ENCODE measurements at regions not wholly inside any gene's neighbourhood (a gene's known extent, or its start where the extent isn't known, plus 50 kb on each side); places are given as distances from the start of the nearest gene placed in this dataset.
A peak's percentile ranks its signal among the peaks of the same experiment; 100 is the strongest.

GRCh38 chr9:14993901-14994554 lies 83.8 kb upstream of the FREM1 start:
- no peak overlapping the region for H2AFZ ChIP-seq (ENCODE audit: low read length)
- H3K4me1 ChIP-seq (ENCODE audit: insufficient read depth, low read length) = peaks cover 10% of the 10 kb centered on the region
- no TSS peak for BruUV-seq (replicated peaks)
- DNase-seq (ENCODE audit: low spot score) = no peak
- H3K4me2 ChIP-seq (ENCODE audit: low read depth, low read length) = no peak overlapping the region
- peaks cover 0 to 11% of the 10 kb centered on the region in 2 experiments; a peak in 2 of 5 replicates for H3K27me3 ChIP-seq (ENCODE audit: control insufficient read depth in 1 of 2, insufficient read depth in 2 of 2, low read length in 2 of 2)
- no peaks in the 10 kb centered on the region for H4K20me1 ChIP-seq (ENCODE audit: insufficient read depth, low read length)
- no peak overlapping the region for H3K9ac ChIP-seq (ENCODE audit: insufficient read depth, low read depth, low read length)
- no peak overlapping the region for H3K4me3 ChIP-seq (replicated peaks in 1 of 3; ENCODE audit: insufficient read depth in 1 of 3, low read depth in 2 of 3, low read length in 3 of 3)
- no peak for ATAC-seq
- intact Hi-C loops (cut with micrococcal nuclease; ENCODE audit: unreplicated experiment) (no loop called here), in situ Hi-C loops (cut with HindIII; ENCODE audit: extremely low pct_ligation_motif_present, low pct_unique_long_range_greater_than_20kb) (no loop called here)
- FAIRE-seq = no peak
- no peaks in the 10 kb centered on the region for H3K9me3 ChIP-seq (ENCODE audit: low read length)
- no peaks in the 10 kb centered on the region for H3K79me2 ChIP-seq (ENCODE audit: insufficient read depth, low read length)
- CTCF ChIA-PET (ENCODE audit: low intra/inter-chr PET ratio, low total read pairs) = no interaction called here
- no peak overlapping the region for H3K27ac ChIP-seq (ENCODE audit: extremely low read length, insufficient read depth, low read length)
- WGBS (ENCODE audit: low lambda C conversion rate) = 41% methylated on average over 9 of the region's 9 CpGs
- no peak for TF ChIP-seq ZNF550 (CRISPR knock-in tag; IDR thresholded peaks at IDR 0.05; ENCODE audit: borderline replicate concordance)
- POLR2A ChIA-PET = no interaction called here
- H3K36me3 ChIP-seq (replicated peaks in 1 of 2; ENCODE audit: control insufficient read depth in 1 of 2, insufficient read depth in 2 of 2, low read length in 2 of 2) = no peaks in the 10 kb centered on the region

- Histone ChIP-seq H3K36me3 (replicated peaks in 1 of 2; ENCODE audit: control insufficient read depth in 1 of 2, insufficient read depth in 2 of 2, low read length in 2 of 2) (no peaks in the 10 kb centered on the region), H3K4me1 (ENCODE audit: insufficient read depth, low read length) (peaks cover 10% of the 10 kb centered on the region), H3K4me2 (ENCODE audit: low read depth, low read length) (no peak overlapping the region), H3K4me3 (replicated peaks in 1 of 3; ENCODE audit: insufficient read depth in 1 of 3, low read depth in 2 of 3, low read length in 3 of 3) (no peak overlapping the region), H2AFZ (ENCODE audit: low read length) (no peak overlapping the region), H3K27me3 (ENCODE audit: control insufficient read depth in 1 of 2, insufficient read depth in 2 of 2, low read length in 2 of 2) (peaks cover 0 to 11% of the 10 kb centered on the region in 2 experiments; a peak in 2 of 5 replicates), H3K9me3 (ENCODE audit: low read length) (no peaks in the 10 kb centered on the region), H3K9ac (ENCODE audit: insufficient read depth, low read depth, low read length) (no peak overlapping the region), H3K27ac (ENCODE audit: extremely low read length, insufficient read depth, low read length) (no peak overlapping the region), H4K20me1 (ENCODE audit: insufficient read depth, low read length) (no peaks in the 10 kb centered on the region), H3K79me2 (ENCODE audit: insufficient read depth, low read length) (no peaks in the 10 kb centered on the region)
- no TSS peak for BruUV-seq (replicated peaks)
- peak; percentile 23 for TF ChIP-seq HNRNPLL (IDR thresholded peaks at IDR 0.05; ENCODE audit: low read depth, low read length, poor library complexity, severe bottlenecking)
- no peak for TF ChIP-seq AGO2 (optimal IDR thresholded peaks at IDR 0.05; ENCODE audit: low read depth, low read length)
- TF ChIP-seq SUZ12 (IDR thresholded peaks at IDR 0.05; ENCODE audit: low read depth, low read length) = no peak
- no peak for TF ChIP-seq RORA (CRISPR knock-in tag; IDR thresholded peaks at IDR 0.05)
- WGBS (ENCODE audit: low lambda C conversion rate) = 64% methylated on average over 32 of the region's 49 CpGs
- DNase-seq (ENCODE audit: low spot score) (no peak), ATAC-seq (no peak), FAIRE-seq (no peak)
- CTCF ChIA-PET (ENCODE audit: low intra/inter-chr PET ratio, low total read pairs) = no interaction called here
- POLR2A ChIA-PET = no interaction called here
- in situ Hi-C loops (cut with HindIII; ENCODE audit: extremely low pct_ligation_motif_present, low pct_unique_long_range_greater_than_20kb) = no loop called here
- intact Hi-C loops (cut with micrococcal nuclease; ENCODE audit: unreplicated experiment) = no loop called here
These were observed 83.0 kb upstream of the FREM1 start for GRCh38 chr9:14993061-14993800.

Data from HepG2 (cell line).